ENCODE measurements at regions not wholly inside any gene's neighbourhood (a gene's known extent, or its start where the extent isn't known, plus 50 kb on each side); places are given as distances from the start of the nearest gene placed in this dataset.
"Not testable (repeated sequence)": the region's sequence is repeated elsewhere in the genome, so short reads cannot be mapped to it uniquely, and the experiment has no call there.

- H3K4me1 ChIP-seq: no peaks in the 10 kb centered on the region
- no peaks in the 10 kb centered on the region for H3K27me3 ChIP-seq
- no peaks in the 10 kb centered on the region for H3K36me3 ChIP-seq
- DNase-seq: no peak
- no peak for TF ChIP-seq CTCF (IDR thresholded peaks at IDR 0.05)
- no peak for ATAC-seq
- H3K9me3 ChIP-seq: peaks cover 0 to 3% of the 10 kb centered on the region in 2 donors
- no peak overlapping the region for H3K4me3 ChIP-seq
- intact Hi-C loops (cut with DNase I): no loop called here
- H3K27ac ChIP-seq: no peak overlapping the region
These were observed 402.4 kb downstream of the SATB2 start for GRCh38 chr2:199055336-199055735.

- ATAC-seq: no peak
These were observed 414.9 kb downstream of the SATB2 start for GRCh38 chr2:199042660-199043379.

GRCh38 chr2:199040522-199040921, 417.2 kb downstream of the SATB2 start:
- no peak for TF ChIP-seq CTCF (IDR thresholded peaks at IDR 0.05)
- Histone ChIP-seq H3K36me3 (no peaks in the 10 kb centered on the region), H3K27ac (no peak overlapping the region), H3K4me1 (no peaks in the 10 kb centered on the region), H3K4me3 (no peak overlapping the region), H3K9me3 (no peaks in the 10 kb centered on the region), H3K27me3 (no peaks in the 10 kb centered on the region)
- ATAC-seq (no peak), DNase-seq (no peak)
- intact Hi-C loops (cut with DNase I): no loop called here

More at GRCh38 chr2:199042660-199043379, 414.9 kb downstream of the SATB2 start:
- Histone ChIP-seq H3K9me3 (no peaks in the 10 kb centered on the region), H3K27me3 (no peaks in the 10 kb centered on the region), H3K36me3 (no peaks in the 10 kb centered on the region), H3K4me3 (no peak overlapping the region), H3K4me1 (no peaks in the 10 kb centered on the region), H3K27ac (no peak overlapping the region)
- no peak for DNase-seq
- intact Hi-C loops (cut with DNase I): no loop called here
- TF ChIP-seq CTCF (IDR thresholded peaks at IDR 0.05): no peak

- H3K4me3 ChIP-seq; ATAC-seq; H3K4me1 ChIP-seq; H3K36me3 ChIP-seq; H3K27me3 ChIP-seq; H3K9me3 ChIP-seq; DNase-seq; H3K27ac ChIP-seq; intact Hi-C loops (cut with DNase I): not testable (repeated sequence)
These were observed 424.0 kb downstream of the SATB2 start for GRCh38 chr2:199033761-199034160.

GRCh38 chr2:199025146-199025545, 432.6 kb downstream of the SATB2 start:
- intact Hi-C loops (cut with DNase I): loop anchor here in 1 of 2 donors (10.0 kb wide), 1 partner anchor 480 kb away; no protein-coding TSS in a partner anchor
- no peaks in the 10 kb centered on the region for H3K36me3 ChIP-seq

More at GRCh38 chr2:199025146-199025545, 432.6 kb downstream of the SATB2 start:
- Histone ChIP-seq H3K27ac (no peak overlapping the region), H3K4me1 (no peaks in the 10 kb centered on the region), H3K9me3 (peaks cover 0 to 3% of the 10 kb centered on the region in 2 donors), H3K4me3 (no peak overlapping the region), H3K27me3 (no peaks in the 10 kb centered on the region)
- no peak for ATAC-seq
- no peak for DNase-seq
- TF ChIP-seq CTCF (IDR thresholded peaks at IDR 0.05): no peak
